OCI-LY7 (cell line): ENCODE measurements at regions not wholly inside any gene's neighbourhood (a gene's known extent, or its start where the extent isn't known, plus 50 kb on each side); places are given as distances from the start of the nearest gene placed in this dataset.

Experiments used
- EZH2phosphoT487 ChIP-seq: fragments of 200-600 bp; sonication (generic); IDR thresholded peaks from 2 replicates; pipeline ENCODE4 v1.6.1; 2018; ENCODE audit warnings: low read depth, borderline replicate concordance, mild to moderate bottlenecking, mixed run types, antibody characterized with exemption, low read length, moderate library complexity, mixed read lengths
- TF ChIP-seq, protein P1 (sequence below): fragments of 200-600 bp; sonication (generic); conservative IDR thresholded peaks from 2 replicates; pipeline ENCODE4 v1.5.1; 2014; ENCODE audit warnings: mild to moderate bottlenecking, antibody characterized with exemption, low read length, moderate library complexity, mixed read lengths

DNA sequence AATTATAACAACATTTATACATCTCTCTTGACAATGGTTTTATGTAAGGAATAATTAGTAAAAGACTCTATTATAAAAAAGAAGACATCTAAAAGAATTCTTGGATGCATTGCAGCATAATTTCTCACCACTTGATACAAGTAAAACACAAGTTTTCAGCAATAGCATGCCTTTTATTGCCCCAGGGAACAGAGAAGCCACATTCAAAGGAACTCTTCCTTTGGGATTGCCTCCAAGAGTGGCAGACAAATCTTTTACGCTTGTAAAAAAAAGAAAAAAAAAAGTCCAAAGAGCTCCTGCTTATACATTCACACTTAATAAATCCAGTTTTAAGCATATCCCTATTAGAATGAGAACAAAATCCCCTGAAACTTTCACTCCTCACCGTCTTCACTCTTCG is 2357.8 kb upstream of the PCDH20 start:
- TF ChIP-seq, protein P1, sequence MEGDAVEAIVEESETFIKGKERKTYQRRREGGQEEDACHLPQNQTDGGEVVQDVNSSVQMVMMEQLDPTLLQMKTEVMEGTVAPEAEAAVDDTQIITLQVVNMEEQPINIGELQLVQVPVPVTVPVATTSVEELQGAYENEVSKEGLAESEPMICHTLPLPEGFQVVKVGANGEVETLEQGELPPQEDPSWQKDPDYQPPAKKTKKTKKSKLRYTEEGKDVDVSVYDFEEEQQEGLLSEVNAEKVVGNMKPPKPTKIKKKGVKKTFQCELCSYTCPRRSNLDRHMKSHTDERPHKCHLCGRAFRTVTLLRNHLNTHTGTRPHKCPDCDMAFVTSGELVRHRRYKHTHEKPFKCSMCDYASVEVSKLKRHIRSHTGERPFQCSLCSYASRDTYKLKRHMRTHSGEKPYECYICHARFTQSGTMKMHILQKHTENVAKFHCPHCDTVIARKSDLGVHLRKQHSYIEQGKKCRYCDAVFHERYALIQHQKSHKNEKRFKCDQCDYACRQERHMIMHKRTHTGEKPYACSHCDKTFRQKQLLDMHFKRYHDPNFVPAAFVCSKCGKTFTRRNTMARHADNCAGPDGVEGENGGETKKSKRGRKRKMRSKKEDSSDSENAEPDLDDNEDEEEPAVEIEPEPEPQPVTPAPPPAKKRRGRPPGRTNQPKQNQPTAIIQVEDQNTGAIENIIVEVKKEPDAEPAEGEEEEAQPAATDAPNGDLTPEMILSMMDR: no peak
- no peak for TF ChIP-seq EZH2phosphoT487
